Choroid plexus epithelial cell (primary cell): ENCODE measurements at regions not wholly inside any gene's neighbourhood (a gene's known extent, or its start where the extent isn't known, plus 50 kb on each side); places are given as distances from the start of the nearest gene placed in this dataset.

Source experiments
- DNase-seq: peaks from one replicate; pipeline ENCODE4 v3.0.0-alpha.2; 2010; ENCODE audit warnings: low read depth
- H3K4me3 ChIP-seq: 2 replicates; pipeline ENCODE4 v1.5.1; 2011; ENCODE audit warnings: low read depth, mild to moderate bottlenecking, control low read depth, low read length, moderate library complexity
- TF ChIP-seq, protein P1 (sequence below): conservative IDR thresholded peaks from 2 replicates; pipeline ENCODE4 v1.5.1; 2011; ENCODE audit warnings: low read depth, mild to moderate bottlenecking, control low read depth, inconsistent platforms, low read length, moderate library complexity

DNA sequence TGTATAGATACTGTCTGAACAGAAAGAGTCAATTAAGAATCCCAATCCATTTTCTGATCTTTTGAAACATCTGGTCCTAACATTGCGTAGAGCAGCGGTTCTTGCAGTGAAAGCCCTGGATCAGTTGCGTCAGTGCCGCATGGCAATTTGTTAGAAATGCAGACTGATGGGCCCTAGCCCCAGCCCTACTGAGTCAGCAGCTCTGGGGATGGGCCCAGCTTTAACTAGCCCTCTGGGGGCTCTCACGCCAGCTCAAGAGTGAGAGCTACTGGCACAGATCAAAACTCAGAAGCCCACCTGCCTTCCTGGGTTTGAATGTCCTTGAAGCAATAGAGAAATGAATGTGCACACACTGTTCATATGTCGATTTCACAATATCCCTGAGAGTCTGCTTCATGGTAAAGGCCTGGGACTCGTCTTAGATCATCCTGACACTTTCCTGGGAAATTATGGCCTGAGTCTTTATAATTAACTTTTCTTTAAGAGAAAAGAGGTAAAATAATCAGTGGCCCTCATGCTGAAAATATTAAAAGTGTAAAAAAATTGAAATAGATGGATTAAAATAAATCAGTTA, 206.8 kb upstream of the TMTC4 start:
- DNase-seq: peak; percentile 19
- TF ChIP-seq, protein P1, sequence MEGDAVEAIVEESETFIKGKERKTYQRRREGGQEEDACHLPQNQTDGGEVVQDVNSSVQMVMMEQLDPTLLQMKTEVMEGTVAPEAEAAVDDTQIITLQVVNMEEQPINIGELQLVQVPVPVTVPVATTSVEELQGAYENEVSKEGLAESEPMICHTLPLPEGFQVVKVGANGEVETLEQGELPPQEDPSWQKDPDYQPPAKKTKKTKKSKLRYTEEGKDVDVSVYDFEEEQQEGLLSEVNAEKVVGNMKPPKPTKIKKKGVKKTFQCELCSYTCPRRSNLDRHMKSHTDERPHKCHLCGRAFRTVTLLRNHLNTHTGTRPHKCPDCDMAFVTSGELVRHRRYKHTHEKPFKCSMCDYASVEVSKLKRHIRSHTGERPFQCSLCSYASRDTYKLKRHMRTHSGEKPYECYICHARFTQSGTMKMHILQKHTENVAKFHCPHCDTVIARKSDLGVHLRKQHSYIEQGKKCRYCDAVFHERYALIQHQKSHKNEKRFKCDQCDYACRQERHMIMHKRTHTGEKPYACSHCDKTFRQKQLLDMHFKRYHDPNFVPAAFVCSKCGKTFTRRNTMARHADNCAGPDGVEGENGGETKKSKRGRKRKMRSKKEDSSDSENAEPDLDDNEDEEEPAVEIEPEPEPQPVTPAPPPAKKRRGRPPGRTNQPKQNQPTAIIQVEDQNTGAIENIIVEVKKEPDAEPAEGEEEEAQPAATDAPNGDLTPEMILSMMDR: no peak
- no peak overlapping the region for H3K4me3 ChIP-seq

DNA sequence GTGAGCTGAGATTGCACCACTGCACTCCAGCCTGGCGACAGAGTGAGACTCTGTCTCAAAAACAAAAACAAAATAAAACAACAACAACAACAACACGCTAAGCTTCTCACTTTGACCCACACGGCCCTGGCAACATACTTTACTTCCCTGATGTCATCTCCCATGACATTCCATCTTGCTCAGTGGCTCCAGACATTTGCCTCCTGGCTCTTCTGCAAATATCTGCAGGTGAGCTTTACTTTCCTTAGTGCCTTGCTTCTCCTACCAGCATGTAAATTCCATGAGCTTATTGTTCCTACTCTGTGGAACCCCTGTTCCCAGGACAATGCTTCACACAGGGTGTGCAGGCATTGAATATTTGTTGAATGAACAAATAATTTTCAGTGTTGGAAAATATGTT, 205.6 kb upstream of the TMTC4 start:
- DNase-seq: no peak
- TF ChIP-seq, protein P1: no peak
- no peak overlapping the region for H3K4me3 ChIP-seq

- no peak overlapping the region for H3K4me3 ChIP-seq
- TF ChIP-seq, protein P1: no peak
- no peak for DNase-seq
These were observed 204.7 kb upstream of the TMTC4 start for GRCh38 chr13:100879255-100879654.

GRCh38 chr13:100876044-100876403, 201.4 kb upstream of the TMTC4 start:
- H3K4me3 ChIP-seq: no peak overlapping the region
- TF ChIP-seq, protein P1: no peak
- DNase-seq: no peak

GRCh38 chr13:100875392-100876043, 200.9 kb upstream of the TMTC4 start:
- TF ChIP-seq, protein P1: no peak
- peak; percentile 97 for DNase-seq
- H3K4me3 ChIP-seq: no peak overlapping the region

DNA sequence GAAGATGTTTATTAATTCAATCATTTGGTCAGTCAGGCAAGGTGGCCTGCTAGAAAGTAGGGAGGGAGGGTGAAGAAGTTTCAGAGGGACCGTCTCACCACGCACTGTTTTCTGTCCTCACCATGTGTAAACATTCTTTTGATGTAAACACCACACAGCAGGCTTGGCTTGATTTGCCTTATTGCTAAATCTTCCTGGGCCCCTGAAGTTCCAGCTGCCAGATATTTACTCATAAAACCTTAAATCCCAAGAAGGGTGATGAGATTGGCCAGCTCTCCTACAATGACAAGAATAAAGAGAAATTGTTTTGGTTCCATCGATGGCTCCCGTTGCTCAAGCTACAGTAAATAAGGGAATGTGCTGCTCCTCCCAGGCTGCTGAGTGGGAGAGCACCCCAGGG, 198.2 kb upstream of the TMTC4 start:
- DNase-seq: peak; percentile 73
- no peak overlapping the region for H3K4me3 ChIP-seq
- TF ChIP-seq, protein P1: no peak

DNA sequence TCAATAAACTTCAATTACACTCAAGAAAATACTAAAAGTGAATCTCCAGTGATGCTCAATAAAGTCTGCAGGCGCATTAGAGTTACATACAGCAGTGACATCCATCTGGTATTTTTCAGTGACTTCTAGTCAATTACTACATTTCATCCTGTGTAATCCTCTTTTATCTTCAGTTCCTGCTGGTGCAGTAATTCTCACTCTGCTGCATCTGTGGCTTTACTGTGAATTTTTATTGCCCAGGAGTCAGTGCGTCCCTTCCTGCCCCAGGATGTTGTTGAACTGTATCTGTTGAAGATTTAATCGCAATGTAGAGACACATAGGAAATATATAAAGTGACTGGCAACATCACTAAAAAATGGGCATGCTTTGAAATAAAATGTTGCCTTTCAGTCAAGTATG, 196.3 kb upstream of the TMTC4 start:
- H3K4me3 ChIP-seq: no peak overlapping the region
- DNase-seq: no peak
- TF ChIP-seq, protein P1: no peak
